Heart left ventricle (tissue), 13 donors: ENCODE measurements at regions not wholly inside any gene's neighbourhood (a gene's known extent, or its start where the extent isn't known, plus 50 kb on each side); places are given as distances from the start of the nearest gene placed in this dataset.

ENCODE experiments used
- POLR2A ChIP-seq, 2 donors: fragments of 450-650 bp; IDR thresholded peaks; one replicate each; pipeline ENCODE4 v1.6.1; 2017; ENCODE audit warnings: antibody characterized with exemption in 2 of 2, mild to moderate bottlenecking in 2 of 2, moderate library complexity in 2 of 2
- TF ChIP-seq, protein P1 (sequence below), 12 donors: fragments of 200-600 bp; sonication (generic) in 4 of 12; IDR thresholded peaks; one replicate each; pipeline versions ENCODE4 v1.5.0 to v1.8.0; 2018 to 2022; ENCODE audit warnings: antibody characterized with exemption in 12 of 12, mild to moderate bottlenecking in 5 of 12
- donor health status: ischemic (EF 13 %, LVEDD 7.1; RV severe dilation, severe dysfunction).
- donor health status: DM: no; HTN: yes; CAD: no.
- donor health status: DM: no; HTN: no; CAD: no.
- donor health status: ischemic (EF 25% LVEDD 6.9; RV normal size, moderate dysfunction).
- donor health status: ischemic (EF 25% LVEDD 5.7; RV mildly dilated, moderate dysfunction).
- donor health status: ischemic (EF 35%, LVEDD 5.7; RV mildly dilated, moderate dysfunction).
- donor health status: nonischemic (EF 11% LVEDD 7.7; RV severe dilation, severe dysfunction).
- donor health status: DM: yes; HTN: yes; CAD: no.
- donor health status: PGD.
- donor health status: ischemic (EF 29% LVEDD 5.4; RV normal size, mild dysfunction).
- donor health status: nonischemic (EF 23%, LVEDD 6.1; RV moderate dilation, normal function).

DNA sequence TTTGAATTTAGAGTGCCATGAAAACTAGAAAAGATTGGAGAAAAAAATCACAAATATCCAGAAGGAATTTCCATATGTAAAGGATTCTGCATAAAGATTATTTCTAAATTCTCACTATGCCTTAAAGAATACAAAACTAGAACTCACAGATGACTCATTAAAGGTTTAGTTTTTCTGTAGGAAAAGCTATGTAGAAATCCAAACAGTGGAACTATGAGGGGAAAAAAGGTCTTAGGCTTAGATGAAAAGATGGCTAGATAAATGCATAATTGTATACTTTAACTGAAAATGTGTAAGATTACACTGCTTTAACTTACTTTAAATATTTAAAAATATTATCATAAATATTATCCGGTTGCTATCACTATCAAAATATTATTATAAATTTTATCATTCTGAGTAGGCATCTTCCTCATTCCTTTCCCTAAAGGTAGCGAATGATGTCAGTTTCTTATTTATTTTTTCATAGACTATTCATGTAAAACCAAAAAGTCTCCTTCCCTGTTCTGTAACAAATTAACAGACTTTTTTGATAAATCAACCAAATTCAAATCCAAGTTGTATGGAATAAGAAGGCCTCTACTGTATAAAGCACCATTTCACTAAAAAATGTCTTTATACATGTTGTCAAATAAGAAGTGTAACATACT lies 69.1 kb upstream of the COMTD1 start:
- TF ChIP-seq, protein P1, sequence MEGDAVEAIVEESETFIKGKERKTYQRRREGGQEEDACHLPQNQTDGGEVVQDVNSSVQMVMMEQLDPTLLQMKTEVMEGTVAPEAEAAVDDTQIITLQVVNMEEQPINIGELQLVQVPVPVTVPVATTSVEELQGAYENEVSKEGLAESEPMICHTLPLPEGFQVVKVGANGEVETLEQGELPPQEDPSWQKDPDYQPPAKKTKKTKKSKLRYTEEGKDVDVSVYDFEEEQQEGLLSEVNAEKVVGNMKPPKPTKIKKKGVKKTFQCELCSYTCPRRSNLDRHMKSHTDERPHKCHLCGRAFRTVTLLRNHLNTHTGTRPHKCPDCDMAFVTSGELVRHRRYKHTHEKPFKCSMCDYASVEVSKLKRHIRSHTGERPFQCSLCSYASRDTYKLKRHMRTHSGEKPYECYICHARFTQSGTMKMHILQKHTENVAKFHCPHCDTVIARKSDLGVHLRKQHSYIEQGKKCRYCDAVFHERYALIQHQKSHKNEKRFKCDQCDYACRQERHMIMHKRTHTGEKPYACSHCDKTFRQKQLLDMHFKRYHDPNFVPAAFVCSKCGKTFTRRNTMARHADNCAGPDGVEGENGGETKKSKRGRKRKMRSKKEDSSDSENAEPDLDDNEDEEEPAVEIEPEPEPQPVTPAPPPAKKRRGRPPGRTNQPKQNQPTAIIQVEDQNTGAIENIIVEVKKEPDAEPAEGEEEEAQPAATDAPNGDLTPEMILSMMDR (IDR thresholded peaks at IDR 0.05) = no peak
- no peak for TF ChIP-seq POLR2A (IDR thresholded peaks at IDR 0.05)
